GM12878 (cell line): ENCODE measurements at regions not wholly inside any gene's neighbourhood (a gene's known extent, or its start where the extent isn't known, plus 50 kb on each side); places are given as distances from the start of the nearest gene placed in this dataset.

Source experiments
- ATAC-seq: fragments of 200-7000 bp; cut with Tn5 transposase; 3 replicates; pipeline ENCODE4 v1.9.1; 2020; ENCODE audit warnings: mild to moderate bottlenecking, moderate library complexity
- BruUV-seq: library from RNA; stranded (reverse); fragments of 400-500 nt; replicated peaks from 2 replicates; lab custom pipeline; 2021; lab: Mats Ljungman, UMichigan
- CTCF ChIA-PET: fragments of 300-600 bp; sonication (Branson Sonifier 250); formaldehyde crosslinking; extraction: SDS; loops from one replicate; lab custom pipeline; 2021; ENCODE audit warnings: inconsistent platforms; lab: Yijun Ruan, JAX
- POLR2A ChIA-PET: fragments of 350-600 bp; formaldehyde crosslinking; extraction: SDS; loops from one replicate; lab custom pipeline; 2021; ENCODE audit warnings: inconsistent platforms; lab: Charles Lee
- RAD21 ChIA-PET: fragments of 300-600 bp; sonication (Branson Sonifier 250); formaldehyde crosslinking; loops from one replicate; lab custom pipeline; 2023; ENCODE audit warnings: antibody characterized with exemption; ENCODE audit not compliant: unreplicated experiment; lab: Charles Lee
- SMC1A ChIA-PET: fragments of 300-600 bp; sonication (Branson Sonifier 250); formaldehyde crosslinking; loops from one replicate; lab custom pipeline; 2023; ENCODE audit not compliant: unreplicated experiment, uncharacterized antibody; lab: Charles Lee
- DNase-seq: peaks from one replicate; pipeline ENCODE4 v3.0.0-alpha.2; 2011; ENCODE audit warnings: low read depth, low spot score
- FAIRE-seq: peaks from 3 replicates; lab custom pipeline; 2011; peaks lifted over from hg19 to GRCh38; lab: Jason Lieb, UNC
- H2AFZ ChIP-seq: 2 replicates; pipeline ENCODE4 v1.6.0; 2011; ENCODE audit warnings: low read depth, low read length, control low read depth; ENCODE audit not compliant: control insufficient read depth
- H3K27ac ChIP-seq: 2 replicates; pipeline ENCODE4 v1.5.1; 2011; ENCODE audit warnings: control low read depth; ENCODE audit not compliant: control insufficient read depth, insufficient read depth
- H3K27me3 ChIP-seq, 2 experiments: replicated peaks in 1 of 2; 2 replicates each; pipeline versions ENCODE4 v1.6.0 to v1.6.1; 2011; ENCODE audit warnings: low read length in 1 of 2; ENCODE audit not compliant: control insufficient read depth in 2 of 2, insufficient read depth in 2 of 2
- H3K36me3 ChIP-seq, 2 experiments: 2 replicates each; pipeline ENCODE4 v1.5.1; 2011; ENCODE audit warnings: low read length in 1 of 2; ENCODE audit not compliant: control insufficient read depth in 2 of 2, insufficient read depth in 2 of 2
- H3K4me1 ChIP-seq: 2 replicates; pipeline ENCODE4 v1.6.1; 2011; ENCODE audit warnings: mild to moderate bottlenecking, low read length, moderate library complexity, mixed read lengths; ENCODE audit not compliant: control insufficient read depth, insufficient read depth
- H3K4me2 ChIP-seq: 2 replicates; pipeline ENCODE4 v1.6.0; 2011; ENCODE audit warnings: control low read depth; ENCODE audit not compliant: control insufficient read depth, insufficient read depth
- H3K4me3 ChIP-seq: fragments of 200-600 bp; sonication (generic); 2 replicates; pipeline ENCODE4 v1.5.1; 2016
- H3K79me2 ChIP-seq: 2 replicates; pipeline ENCODE4 v1.6.0; 2011; ENCODE audit warnings: low read length; ENCODE audit not compliant: control insufficient read depth, insufficient read depth
- H3K9ac ChIP-seq: 2 replicates; pipeline ENCODE4 v1.8.0; 2011; ENCODE audit warnings: low read length, control low read depth, mixed read lengths; ENCODE audit not compliant: control insufficient read depth, insufficient read depth
- H3K9me3 ChIP-seq: replicated peaks from 3 replicates; pipeline ENCODE4 v1.5.1; 2011; ENCODE audit warnings: mild to moderate bottlenecking, low read length; ENCODE audit not compliant: control insufficient read depth, insufficient read depth
- H4K20me1 ChIP-seq: 2 replicates; pipeline ENCODE4 v1.6.0; 2011; ENCODE audit not compliant: control insufficient read depth, insufficient read depth
- BRCA1 ChIP-seq: IDR thresholded peaks from 2 replicates; pipeline ENCODE4 v1.6.1; 2011; ENCODE audit warnings: low read depth, low read length, improper control_type of control experiment
- EED ChIP-seq: sonication (generic); IDR thresholded peaks from 2 replicates; pipeline ENCODE4 v1.6.1; 2016; ENCODE audit warnings: antibody characterized with exemption, low read depth
- ESRRA ChIP-seq: IDR thresholded peaks from 2 replicates; pipeline ENCODE4 v1.6.1; 2012; ENCODE audit warnings: mild to moderate bottlenecking, low read length, improper control_type of control experiment
- HDAC6 ChIP-seq: fragments of 200-600 bp; sonication (generic); IDR thresholded peaks from one replicate; pipeline ENCODE4 v1.8.0; 2017; ENCODE audit warnings: antibody characterized with exemption; ENCODE audit not compliant: unreplicated experiment
- MYC ChIP-seq: IDR thresholded peaks from 2 replicates; pipeline ENCODE4 v1.6.1; 2011; ENCODE audit warnings: mild to moderate bottlenecking, low read length, moderate library complexity, inconsistent platforms; ENCODE audit not compliant: insufficient read depth, insufficient replicate concordance, insufficient read length, severe bottlenecking
- POU2F2 ChIP-seq: IDR thresholded peaks from 3 replicates; pipeline ENCODE4 v1.6.1; 2011; ENCODE audit warnings: low read depth, mild to moderate bottlenecking, low read length, borderline replicate concordance
- SPI1 ChIP-seq: IDR thresholded peaks from 2 replicates; pipeline ENCODE4 v1.6.1; 2011; ENCODE audit warnings: low read depth, mild to moderate bottlenecking, low read length, moderate library complexity, borderline replicate concordance; ENCODE audit not compliant: insufficient read depth
- STAT1 ChIP-seq: fragments of 450-650 bp; conservative IDR thresholded peaks from 2 replicates; pipeline ENCODE4 v1.6.1; 2014; ENCODE audit warnings: antibody characterized with exemption, mild to moderate bottlenecking
- YBX1 ChIP-seq: fragments of 450-650 bp; IDR thresholded peaks from 2 replicates; pipeline ENCODE4 v1.6.1; 2016; ENCODE audit warnings: antibody characterized with exemption
- ZNF384 ChIP-seq: IDR thresholded peaks from 2 replicates; pipeline ENCODE4 v1.6.1; 2012; ENCODE audit warnings: low read depth, mild to moderate bottlenecking, low read length, improper control_type of control experiment, borderline replicate concordance
- ZNF622 ChIP-seq: fragments of 450-650 bp; IDR thresholded peaks from 2 replicates; pipeline ENCODE4 v1.6.1; 2017; ENCODE audit warnings: mild to moderate bottlenecking, inconsistent platforms
- WGBS: methylation state at CpG from one replicate; pipeline ENCODE4 v1.1.6; 2016; ENCODE audit warnings: low lambda C conversion rate; ENCODE audit not compliant: insufficient replicate concordance, insufficient coverage; ENCODE audit errors: missing lambda C conversion rate; 5-methylcytosine and 5-hydroxymethylcytosine counted together
- in situ Hi-C: fragments of 300-500 bp; cut with MboI; formaldehyde crosslinking; loops from 9 replicates; pipeline ENCODE4 v1.14.3; 2018; ENCODE audit warnings: mixed read lengths
- intact Hi-C: fragments of 100-400 bp; cut with micrococcal nuclease; formaldehyde crosslinking; loops from one replicate; pipeline ENCODE4 v1.14.2; 2022; ENCODE audit not compliant: unreplicated experiment
- TF ChIP-seq, protein P1 (sequence below): IDR thresholded peaks from 2 replicates; pipeline ENCODE4 v1.6.1; 2011; ENCODE audit warnings: low read depth, low read length, improper control_type of control experiment, borderline replicate concordance
- TF ChIP-seq, protein P2 (sequence below): fragments of 450-650 bp; IDR thresholded peaks from 2 replicates; pipeline ENCODE4 v1.6.1; 2014; ENCODE audit warnings: mild to moderate bottlenecking

DNA sequence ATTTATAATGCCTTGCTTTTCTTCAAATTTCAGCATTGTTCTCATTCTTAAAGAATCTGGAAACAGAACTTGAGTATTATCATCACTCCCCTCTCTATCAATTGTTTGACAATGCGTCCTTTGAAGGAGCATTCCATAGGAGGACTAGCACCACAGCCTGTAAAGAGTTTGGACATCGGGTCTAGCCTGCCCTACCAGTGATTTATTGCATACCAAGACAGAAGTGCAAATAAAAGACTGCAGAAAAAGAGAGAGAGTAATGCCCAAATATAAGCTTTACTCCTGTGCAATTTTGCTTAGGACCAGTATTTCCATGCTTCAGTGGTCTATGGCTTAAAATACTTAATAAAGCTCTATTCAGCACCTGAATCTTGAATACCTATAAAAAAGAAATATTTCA is 55.4 kb upstream of the MAP2 start (continued):
- TF ChIP-seq, protein P1, sequence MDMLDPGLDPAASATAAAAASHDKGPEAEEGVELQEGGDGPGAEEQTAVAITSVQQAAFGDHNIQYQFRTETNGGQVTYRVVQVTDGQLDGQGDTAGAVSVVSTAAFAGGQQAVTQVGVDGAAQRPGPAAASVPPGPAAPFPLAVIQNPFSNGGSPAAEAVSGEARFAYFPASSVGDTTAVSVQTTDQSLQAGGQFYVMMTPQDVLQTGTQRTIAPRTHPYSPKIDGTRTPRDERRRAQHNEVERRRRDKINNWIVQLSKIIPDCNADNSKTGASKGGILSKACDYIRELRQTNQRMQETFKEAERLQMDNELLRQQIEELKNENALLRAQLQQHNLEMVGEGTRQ, result no peak
- TF ChIP-seq POU2F2, result no peak
- TF ChIP-seq, protein P2, sequence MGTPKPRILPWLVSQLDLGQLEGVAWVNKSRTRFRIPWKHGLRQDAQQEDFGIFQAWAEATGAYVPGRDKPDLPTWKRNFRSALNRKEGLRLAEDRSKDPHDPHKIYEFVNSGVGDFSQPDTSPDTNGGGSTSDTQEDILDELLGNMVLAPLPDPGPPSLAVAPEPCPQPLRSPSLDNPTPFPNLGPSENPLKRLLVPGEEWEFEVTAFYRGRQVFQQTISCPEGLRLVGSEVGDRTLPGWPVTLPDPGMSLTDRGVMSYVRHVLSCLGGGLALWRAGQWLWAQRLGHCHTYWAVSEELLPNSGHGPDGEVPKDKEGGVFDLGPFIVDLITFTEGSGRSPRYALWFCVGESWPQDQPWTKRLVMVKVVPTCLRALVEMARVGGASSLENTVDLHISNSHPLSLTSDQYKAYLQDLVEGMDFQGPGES, result no peak

GRCh38 chr2:209368914-209369313 is 54.9 kb upstream of the MAP2 start:
- no TSS peak for BruUV-seq
- H4K20me1 ChIP-seq, result no peaks in the 10 kb centered on the region
- POLR2A ChIA-PET, result no interaction called here
- in situ Hi-C loops (no loop called here), intact Hi-C loops (no loop called here)
- SMC1A ChIA-PET, result interaction anchor here (1.2 to 1.3 kb wide), 3 partner anchors 11 to 25 kb away, joined by 3 read pairs; no protein-coding TSS in a partner anchor
- no peak overlapping the region for H3K4me2 ChIP-seq
- WGBS, result 17% methylated on average over 5 of the region's 5 CpGs
- no peaks in the 10 kb centered on the region for H3K79me2 ChIP-seq
- RAD21 ChIA-PET, result interaction anchor here (1.0 kb wide), 1 partner anchor 34 kb away, joined by 4 read pairs; no protein-coding TSS in a partner anchor
- H3K4me3 ChIP-seq, result no peak overlapping the region
- H2AFZ ChIP-seq, result no peak overlapping the region
- DNase-seq (peak; percentile 2), FAIRE-seq (no peak), ATAC-seq (peak; percentile 72)
- no peaks in the 10 kb centered on the region for H3K4me1 ChIP-seq
- TF ChIP-seq YBX1 (no peak), EED (no peak), STAT1 (no peak), ZNF622 (no peak), HDAC6 (no peak), ESRRA (no peak), ZNF384 (no peak), BRCA1 (no peak), MYC (no peak), SPI1 (no peak)
- H3K27me3 ChIP-seq, result no peaks in the 10 kb centered on the region
- CTCF ChIA-PET, result interaction anchor here (0.7 to 1.9 kb wide), 2 partner anchors 33 to 34 kb away, joined by 3 to 5 read pairs; no protein-coding TSS in a partner anchor
- H3K36me3 ChIP-seq, result no peaks in the 10 kb centered on the region
- H3K9me3 ChIP-seq, result no peaks in the 10 kb centered on the region
- no peak overlapping the region for H3K9ac ChIP-seq
- H3K27ac ChIP-seq, result no peak overlapping the region
